MM.1S (cell line): ENCODE measurements at regions not wholly inside any gene's neighbourhood (a gene's known extent, or its start where the extent isn't known, plus 50 kb on each side); places are given as distances from the start of the nearest gene placed in this dataset.

Source experiments
- DNase-seq: peaks from one replicate; pipeline ENCODE4 v3.0.0-alpha.2; 2015
- H2AFZ ChIP-seq: fragments of 300-600 bp; sonication (generic); 2 replicates; pipeline ENCODE4 v1.6.0; 2016; ENCODE audit warnings: antibody characterized with exemption, low read length
- H3F3A ChIP-seq: fragments of 300-600 bp; sonication (generic); 2 replicates; pipeline ENCODE4 v1.6.1; 2016; ENCODE audit warnings: mild to moderate bottlenecking, antibody characterized with exemption, low read length, moderate library complexity, mixed read lengths; ENCODE audit not compliant: insufficient read depth
- H3K27ac ChIP-seq: fragments of 300-600 bp; sonication (generic); 2 replicates; pipeline ENCODE4 v1.5.1; 2016; ENCODE audit warnings: mild to moderate bottlenecking, low read length
- H3K27me3 ChIP-seq: fragments of 300-600 bp; sonication (generic); replicated peaks from 2 replicates; pipeline ENCODE4 v1.6.0; 2016; ENCODE audit warnings: low read length; ENCODE audit not compliant: insufficient read depth
- H3K36me3 ChIP-seq: fragments of 300-600 bp; sonication (generic); replicated peaks from 2 replicates; pipeline ENCODE4 v1.6.1; 2016; ENCODE audit warnings: mild to moderate bottlenecking, low read length, mixed read lengths; ENCODE audit not compliant: insufficient read depth
- H3K4me1 ChIP-seq: fragments of 300-600 bp; sonication (generic); 2 replicates; pipeline ENCODE4 v1.6.1; 2016; ENCODE audit warnings: low read length, mixed read lengths
- H3K4me2 ChIP-seq: fragments of 300-600 bp; sonication (generic); 2 replicates; pipeline ENCODE4 v1.6.0; 2016; ENCODE audit warnings: low read depth, low read length
- H3K4me3 ChIP-seq: fragments of 300-600 bp; sonication (generic); 2 replicates; pipeline ENCODE4 v1.5.1; 2016; ENCODE audit warnings: low read length, mixed read lengths
- H3K79me2 ChIP-seq: fragments of 300-600 bp; sonication (generic); 2 replicates; pipeline ENCODE4 v1.6.1; 2016; ENCODE audit warnings: mixed run types, low read length, mixed read lengths
- H3K9ac ChIP-seq: fragments of 300-600 bp; sonication (generic); 2 replicates; pipeline ENCODE4 v1.6.1; 2016; ENCODE audit warnings: low read length, mixed read lengths
- H3K9me2 ChIP-seq: fragments of 300-600 bp; sonication (generic); replicated peaks from 2 replicates; pipeline ENCODE4 v1.6.1; 2016; ENCODE audit warnings: mild to moderate bottlenecking, low read length, mixed read lengths; ENCODE audit not compliant: insufficient read depth
- H3K9me3 ChIP-seq: fragments of 300-600 bp; sonication (generic); replicated peaks from 2 replicates; pipeline ENCODE4 v1.6.1; 2016; ENCODE audit warnings: mild to moderate bottlenecking, low read length, mixed read lengths; ENCODE audit not compliant: insufficient read depth
- H4K20me1 ChIP-seq: fragments of 300-600 bp; sonication (generic); 2 replicates; pipeline ENCODE4 v1.6.1; 2016; ENCODE audit warnings: mild to moderate bottlenecking, low read length, moderate library complexity, mixed read lengths; ENCODE audit not compliant: insufficient read depth
- CTCF ChIP-seq: fragments of 300-600 bp; sonication (generic); IDR thresholded peaks from 2 replicates; pipeline ENCODE4 v1.5.1; 2016; ENCODE audit warnings: antibody characterized with exemption, low read length, mixed read lengths
- EZH2 ChIP-seq: fragments of 300-600 bp; sonication (generic); optimal IDR thresholded peaks from 2 replicates; pipeline ENCODE3; 2017; ENCODE audit warnings: low read depth, mild to moderate bottlenecking, antibody characterized with exemption, low read length, mixed read lengths
- EZH2phosphoT487 ChIP-seq: fragments of 300-600 bp; sonication (generic); IDR thresholded peaks from 2 replicates; pipeline ENCODE4 v1.6.1; 2018; ENCODE audit warnings: antibody characterized with exemption, low read length

- no peaks in the 10 kb centered on the region for H3K36me3 ChIP-seq
- H4K20me1 ChIP-seq, result no peaks in the 10 kb centered on the region
- H3K27ac ChIP-seq, result peak overlapping the region; percentile 68; the same call in 1 of the 2 replicates
- H3K9me3 ChIP-seq, result no peaks in the 10 kb centered on the region
- H3K9me2 ChIP-seq, result no peaks in the 10 kb centered on the region
- no peaks in the 10 kb centered on the region for H3K79me2 ChIP-seq
- H3K9ac ChIP-seq, result no peak overlapping the region; the same call in 1 of the 2 replicates
- peak overlapping the region; percentile 52; the same call in 1 of the 2 replicates for H3K4me2 ChIP-seq
- H3K27me3 ChIP-seq, result no peaks in the 10 kb centered on the region
- DNase-seq, result peak; percentile 76
- H2AFZ ChIP-seq, result no peak overlapping the region; the same call in 1 of the 2 replicates
- no peaks in the 10 kb centered on the region for H3F3A ChIP-seq
- H3K4me3 ChIP-seq, result peak overlapping the region; percentile 15; the same call in 1 of the 2 replicates
- H3K4me1 ChIP-seq, result 0 out of 2 replicates have a peak, but pooled peaks cover 12% of the 10 kb centered on the region
- TF ChIP-seq EZH2phosphoT487 (no peak), CTCF (no peak), EZH2 (no peak)
Observed at GRCh38 chr13:57418067-57418677, 213.4 kb upstream of the PCDH17 start.

- Histone ChIP-seq H3K36me3 (no peaks in the 10 kb centered on the region), H3K4me3 (no peak overlapping the region), H3K27me3 (no peaks in the 10 kb centered on the region), H3K27ac (no peak overlapping the region), H3K9me2 (no peaks in the 10 kb centered on the region), H2AFZ (no peak overlapping the region), H3K4me1 (no peaks in the 10 kb centered on the region), H3F3A (no peaks in the 10 kb centered on the region), H3K4me2 (no peak overlapping the region), H3K9ac (no peak overlapping the region), H3K9me3 (no peaks in the 10 kb centered on the region), H3K79me2 (no peaks in the 10 kb centered on the region), H4K20me1 (no peaks in the 10 kb centered on the region)
- DNase-seq, result no peak
- TF ChIP-seq EZH2phosphoT487 (no peak), EZH2 (no peak), CTCF (no peak)
Observed at GRCh38 chr13:57424379-57424778, 207.2 kb upstream of the PCDH17 start.

DNA sequence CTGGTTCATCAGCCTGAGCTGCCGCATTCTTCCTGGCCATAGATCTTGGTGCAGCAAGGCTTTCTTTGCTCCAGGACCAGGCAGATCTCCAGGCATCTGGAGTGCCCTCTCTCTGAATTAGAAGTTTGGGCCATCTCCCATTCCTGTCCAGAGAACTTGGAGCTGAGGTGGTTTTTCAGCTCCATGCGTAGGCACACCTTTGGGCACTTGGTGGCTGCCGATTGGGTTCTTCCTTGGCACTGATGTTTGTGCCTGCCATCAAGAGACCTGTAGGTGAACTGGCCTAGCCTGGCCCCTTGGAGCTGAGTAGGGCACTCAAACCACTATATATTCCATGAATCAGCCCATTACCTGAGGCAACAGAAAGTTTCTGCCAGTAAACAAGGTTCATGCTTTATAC, 206.0 kb upstream of the PCDH17 start:
- TF ChIP-seq EZH2 (no peak), CTCF (no peak), EZH2phosphoT487 (no peak)
- Histone ChIP-seq H3K4me1 (no peaks in the 10 kb centered on the region), H3K9ac (no peak overlapping the region), H3K79me2 (no peaks in the 10 kb centered on the region), H3K4me2 (no peak overlapping the region), H2AFZ (no peak overlapping the region), H3K36me3 (no peaks in the 10 kb centered on the region), H4K20me1 (no peaks in the 10 kb centered on the region), H3K9me2 (no peaks in the 10 kb centered on the region), H3K4me3 (no peak overlapping the region), H3K27me3 (no peaks in the 10 kb centered on the region), H3K9me3 (no peaks in the 10 kb centered on the region), H3F3A (no peaks in the 10 kb centered on the region), H3K27ac (no peak overlapping the region)
- DNase-seq, result no peak
